ENCODE measurements at regions not wholly inside any gene's neighbourhood (a gene's known extent, or its start where the extent isn't known, plus 50 kb on each side); places are given as distances from the start of the nearest gene placed in this dataset.

DNA sequence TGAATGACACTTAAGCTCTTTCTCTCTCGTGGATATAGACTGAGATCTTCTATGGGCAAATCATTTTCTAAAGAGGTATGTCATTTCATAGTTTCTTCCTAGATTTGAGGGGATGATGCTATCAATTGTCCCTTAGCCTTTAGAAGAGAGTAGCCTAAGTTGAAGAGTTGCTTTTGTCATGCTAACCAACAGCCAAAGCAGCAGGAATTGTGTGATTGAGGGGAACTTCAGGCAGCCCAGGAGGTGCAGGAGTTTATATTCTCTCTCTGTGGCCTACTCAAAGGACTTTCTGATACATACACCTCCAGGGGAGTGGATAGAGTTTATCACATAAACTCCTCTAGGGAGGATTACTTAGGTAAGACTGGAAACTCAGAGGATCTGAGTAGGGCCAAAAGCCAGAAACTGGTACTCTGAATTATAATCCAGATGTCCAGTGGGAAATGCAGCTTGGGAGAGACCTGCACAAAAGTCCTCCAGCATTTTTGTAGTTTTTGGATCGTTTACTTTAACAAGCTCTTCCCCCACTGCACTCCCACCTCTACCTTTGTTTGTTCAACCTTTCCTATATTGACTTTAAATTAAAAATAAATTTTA is 150.7 kb upstream of the CCDC68 start:
- no peak for TF ChIP-seq POLR2A (IDR thresholded peaks at IDR 0.05)
- TF ChIP-seq, protein P1, sequence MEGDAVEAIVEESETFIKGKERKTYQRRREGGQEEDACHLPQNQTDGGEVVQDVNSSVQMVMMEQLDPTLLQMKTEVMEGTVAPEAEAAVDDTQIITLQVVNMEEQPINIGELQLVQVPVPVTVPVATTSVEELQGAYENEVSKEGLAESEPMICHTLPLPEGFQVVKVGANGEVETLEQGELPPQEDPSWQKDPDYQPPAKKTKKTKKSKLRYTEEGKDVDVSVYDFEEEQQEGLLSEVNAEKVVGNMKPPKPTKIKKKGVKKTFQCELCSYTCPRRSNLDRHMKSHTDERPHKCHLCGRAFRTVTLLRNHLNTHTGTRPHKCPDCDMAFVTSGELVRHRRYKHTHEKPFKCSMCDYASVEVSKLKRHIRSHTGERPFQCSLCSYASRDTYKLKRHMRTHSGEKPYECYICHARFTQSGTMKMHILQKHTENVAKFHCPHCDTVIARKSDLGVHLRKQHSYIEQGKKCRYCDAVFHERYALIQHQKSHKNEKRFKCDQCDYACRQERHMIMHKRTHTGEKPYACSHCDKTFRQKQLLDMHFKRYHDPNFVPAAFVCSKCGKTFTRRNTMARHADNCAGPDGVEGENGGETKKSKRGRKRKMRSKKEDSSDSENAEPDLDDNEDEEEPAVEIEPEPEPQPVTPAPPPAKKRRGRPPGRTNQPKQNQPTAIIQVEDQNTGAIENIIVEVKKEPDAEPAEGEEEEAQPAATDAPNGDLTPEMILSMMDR (IDR thresholded peaks at IDR 0.05) = no peak
- TF ChIP-seq EP300 (IDR thresholded peaks at IDR 0.05) = no peak
- no peak for TF ChIP-seq POLR2AphosphoS5 (IDR thresholded peaks at IDR 0.05)
